ENCODE measurements at regions not wholly inside any gene's neighbourhood (a gene's known extent, or its start where the extent isn't known, plus 50 kb on each side); places are given as distances from the start of the nearest gene placed in this dataset.

DNA sequence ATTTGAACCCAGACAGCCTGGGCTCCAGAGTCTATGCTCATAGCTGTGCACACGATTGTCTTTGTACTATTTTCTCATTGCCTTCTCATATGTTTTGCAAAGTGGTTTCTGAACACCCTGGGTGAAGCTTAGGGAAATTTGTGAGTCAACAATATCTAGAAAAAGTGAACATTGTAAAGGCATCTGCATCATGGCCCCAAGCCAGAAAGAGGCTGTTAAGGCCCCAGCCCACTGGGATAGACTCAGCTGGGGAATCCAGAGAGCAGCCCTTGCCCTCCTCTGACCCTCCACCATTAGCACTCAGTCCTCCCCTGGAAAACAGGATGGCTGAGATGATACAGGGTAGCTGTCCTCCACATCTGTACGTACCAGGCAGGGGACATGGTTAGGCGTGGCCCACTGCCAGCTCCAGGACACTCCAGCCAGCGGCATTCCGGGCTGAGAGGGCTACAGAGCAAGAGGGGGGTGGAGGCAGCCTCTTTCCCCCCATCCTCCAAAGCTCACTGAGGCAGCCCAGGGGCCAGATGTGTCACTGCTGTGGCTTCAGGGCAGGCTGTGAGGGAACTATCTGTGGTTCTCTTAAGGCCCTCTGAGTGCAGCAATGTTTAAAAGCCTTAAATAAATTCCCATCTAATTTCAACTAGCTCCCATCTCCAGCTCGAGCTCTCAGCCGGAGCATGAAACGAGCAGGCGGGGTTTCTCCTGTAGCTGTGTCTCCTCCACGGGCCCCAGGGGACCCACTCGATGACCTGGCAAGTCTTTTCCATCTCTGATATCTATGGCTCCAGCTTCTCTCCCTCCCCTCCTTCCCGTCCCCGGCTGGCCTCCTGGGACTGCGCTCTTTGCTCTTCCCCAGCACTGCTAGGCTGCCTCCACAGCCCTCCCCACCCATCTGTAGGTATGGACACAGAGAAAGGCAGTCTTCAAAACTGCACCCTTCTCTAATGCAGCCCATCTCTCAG lies 209.4 kb upstream of the LRFN2 start:
- Histone ChIP-seq H3K9me3 (no peaks in the 10 kb centered on the region), H3K4me3 (no peak overlapping the region), H3K27ac (no peak overlapping the region), H3K4me1 (no peaks in the 10 kb centered on the region), H3K4me2 (no peak overlapping the region)
- DNase-seq (ENCODE audit: low read depth in 1 of 2, low spot score in 1 of 2) (no peak), FAIRE-seq (no peak), ATAC-seq (no peak)
- ChIA-PET POLR2A (no interaction called here), CTCF (interaction anchor here (1.1 kb wide), 1 partner anchor 29 kb away, joined by 3 read pairs; no protein-coding TSS in a partner anchor)
- 64% methylated on average over 10 of the region's 14 CpGs for WGBS (ENCODE audit: missing lambda C conversion rate)
- TF ChIP-seq CHD2 (IDR thresholded peaks at IDR 0.05; ENCODE audit: low read length, partially characterized antibody): no peak
- TF ChIP-seq, protein P1, sequence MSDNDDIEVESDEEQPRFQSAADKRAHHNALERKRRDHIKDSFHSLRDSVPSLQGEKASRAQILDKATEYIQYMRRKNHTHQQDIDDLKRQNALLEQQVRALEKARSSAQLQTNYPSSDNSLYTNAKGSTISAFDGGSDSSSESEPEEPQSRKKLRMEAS (IDR thresholded peaks at IDR 0.05): no peak
- TF ChIP-seq, protein P2, sequence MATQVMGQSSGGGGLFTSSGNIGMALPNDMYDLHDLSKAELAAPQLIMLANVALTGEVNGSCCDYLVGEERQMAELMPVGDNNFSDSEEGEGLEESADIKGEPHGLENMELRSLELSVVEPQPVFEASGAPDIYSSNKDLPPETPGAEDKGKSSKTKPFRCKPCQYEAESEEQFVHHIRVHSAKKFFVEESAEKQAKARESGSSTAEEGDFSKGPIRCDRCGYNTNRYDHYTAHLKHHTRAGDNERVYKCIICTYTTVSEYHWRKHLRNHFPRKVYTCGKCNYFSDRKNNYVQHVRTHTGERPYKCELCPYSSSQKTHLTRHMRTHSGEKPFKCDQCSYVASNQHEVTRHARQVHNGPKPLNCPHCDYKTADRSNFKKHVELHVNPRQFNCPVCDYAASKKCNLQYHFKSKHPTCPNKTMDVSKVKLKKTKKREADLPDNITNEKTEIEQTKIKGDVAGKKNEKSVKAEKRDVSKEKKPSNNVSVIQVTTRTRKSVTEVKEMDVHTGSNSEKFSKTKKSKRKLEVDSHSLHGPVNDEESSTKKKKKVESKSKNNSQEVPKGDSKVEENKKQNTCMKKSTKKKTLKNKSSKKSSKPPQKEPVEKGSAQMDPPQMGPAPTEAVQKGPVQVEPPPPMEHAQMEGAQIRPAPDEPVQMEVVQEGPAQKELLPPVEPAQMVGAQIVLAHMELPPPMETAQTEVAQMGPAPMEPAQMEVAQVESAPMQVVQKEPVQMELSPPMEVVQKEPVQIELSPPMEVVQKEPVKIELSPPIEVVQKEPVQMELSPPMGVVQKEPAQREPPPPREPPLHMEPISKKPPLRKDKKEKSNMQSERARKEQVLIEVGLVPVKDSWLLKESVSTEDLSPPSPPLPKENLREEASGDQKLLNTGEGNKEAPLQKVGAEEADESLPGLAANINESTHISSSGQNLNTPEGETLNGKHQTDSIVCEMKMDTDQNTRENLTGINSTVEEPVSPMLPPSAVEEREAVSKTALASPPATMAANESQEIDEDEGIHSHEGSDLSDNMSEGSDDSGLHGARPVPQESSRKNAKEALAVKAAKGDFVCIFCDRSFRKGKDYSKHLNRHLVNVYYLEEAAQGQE (IDR thresholded peaks at IDR 0.05): no peak
- TF ChIP-seq, protein P3, sequence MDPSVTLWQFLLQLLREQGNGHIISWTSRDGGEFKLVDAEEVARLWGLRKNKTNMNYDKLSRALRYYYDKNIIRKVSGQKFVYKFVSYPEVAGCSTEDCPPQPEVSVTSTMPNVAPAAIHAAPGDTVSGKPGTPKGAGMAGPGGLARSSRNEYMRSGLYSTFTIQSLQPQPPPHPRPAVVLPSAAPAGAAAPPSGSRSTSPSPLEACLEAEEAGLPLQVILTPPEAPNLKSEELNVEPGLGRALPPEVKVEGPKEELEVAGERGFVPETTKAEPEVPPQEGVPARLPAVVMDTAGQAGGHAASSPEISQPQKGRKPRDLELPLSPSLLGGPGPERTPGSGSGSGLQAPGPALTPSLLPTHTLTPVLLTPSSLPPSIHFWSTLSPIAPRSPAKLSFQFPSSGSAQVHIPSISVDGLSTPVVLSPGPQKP (IDR thresholded peaks at IDR 0.05; ENCODE audit: low read depth, low read length): no peak
- TF ChIP-seq HOXB13 (CRISPR knock-in tag; IDR thresholded peaks at IDR 0.05; ENCODE audit: low read depth): no peak
- TF ChIP-seq HOXA7 (CRISPR knock-in tag; IDR thresholded peaks at IDR 0.05): no peak
- TF ChIP-seq, protein P4, sequence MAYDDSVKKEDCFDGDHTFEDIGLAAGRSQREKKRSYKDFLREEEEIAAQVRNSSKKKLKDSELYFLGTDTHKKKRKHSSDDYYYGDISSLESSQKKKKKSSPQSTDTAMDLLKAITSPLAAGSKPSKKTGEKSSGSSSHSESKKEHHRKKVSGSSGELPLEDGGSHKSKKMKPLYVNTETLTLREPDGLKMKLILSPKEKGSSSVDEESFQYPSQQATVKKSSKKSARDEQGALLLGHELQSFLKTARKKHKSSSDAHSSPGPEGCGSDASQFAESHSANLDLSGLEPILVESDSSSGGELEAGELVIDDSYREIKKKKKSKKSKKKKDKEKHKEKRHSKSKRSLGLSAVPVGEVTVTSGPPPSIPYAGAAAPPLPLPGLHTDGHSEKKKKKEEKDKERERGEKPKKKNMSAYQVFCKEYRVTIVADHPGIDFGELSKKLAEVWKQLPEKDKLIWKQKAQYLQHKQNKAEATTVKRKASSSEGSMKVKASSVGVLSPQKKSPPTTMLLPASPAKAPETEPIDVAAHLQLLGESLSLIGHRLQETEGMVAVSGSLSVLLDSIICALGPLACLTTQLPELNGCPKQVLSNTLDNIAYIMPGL (CRISPR knock-in tag; IDR thresholded peaks at IDR 0.05; ENCODE audit: borderline replicate concordance): no peak
- no peak for TF ChIP-seq CHD4 (IDR thresholded peaks at IDR 0.05; ENCODE audit: borderline replicate concordance)
- no peak for TF ChIP-seq ZFP36 (IDR thresholded peaks at IDR 0.05; ENCODE audit: borderline replicate concordance, partially characterized antibody)

DNA sequence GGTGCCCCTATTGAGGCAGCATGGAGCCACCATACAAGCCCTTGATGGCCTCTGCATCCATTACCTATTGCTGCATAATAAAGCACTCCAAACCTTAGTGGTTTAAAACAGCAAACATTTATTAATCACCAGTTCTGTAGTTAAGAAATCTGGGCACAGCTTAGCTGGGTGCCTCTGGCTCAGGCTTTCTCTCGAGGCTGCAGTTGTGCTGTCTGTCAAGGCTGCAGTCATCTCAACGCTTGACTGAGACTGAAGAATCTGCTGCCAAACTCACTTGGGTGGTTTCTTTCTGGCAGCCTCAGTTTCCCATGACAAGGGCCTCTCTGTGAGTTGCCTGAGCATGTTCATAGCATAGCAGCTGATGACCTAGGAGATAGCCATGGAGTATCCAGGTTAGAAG lies 207.4 kb upstream of the LRFN2 start:
- CTCF ChIA-PET: no interaction called here
- no peaks in the 10 kb centered on the region for H3K4me1 ChIP-seq
- FAIRE-seq: no peak
- WGBS (ENCODE audit: missing lambda C conversion rate): no CpG with 5 or more reads among the region's 2 CpGs
- no peak for DNase-seq (ENCODE audit: low read depth in 1 of 2, low spot score in 1 of 2)
- H3K4me3 ChIP-seq: no peak overlapping the region
- no peak for ATAC-seq
- no peaks in the 10 kb centered on the region for H3K9me3 ChIP-seq
- POLR2A ChIA-PET: no interaction called here
- no peak overlapping the region for H3K27ac ChIP-seq
- TF ChIP-seq RARB (CRISPR knock-in tag; IDR thresholded peaks at IDR 0.05): no peak
- TF ChIP-seq HOXA7 (CRISPR knock-in tag; IDR thresholded peaks at IDR 0.05): no peak
- TF ChIP-seq, protein P5, sequence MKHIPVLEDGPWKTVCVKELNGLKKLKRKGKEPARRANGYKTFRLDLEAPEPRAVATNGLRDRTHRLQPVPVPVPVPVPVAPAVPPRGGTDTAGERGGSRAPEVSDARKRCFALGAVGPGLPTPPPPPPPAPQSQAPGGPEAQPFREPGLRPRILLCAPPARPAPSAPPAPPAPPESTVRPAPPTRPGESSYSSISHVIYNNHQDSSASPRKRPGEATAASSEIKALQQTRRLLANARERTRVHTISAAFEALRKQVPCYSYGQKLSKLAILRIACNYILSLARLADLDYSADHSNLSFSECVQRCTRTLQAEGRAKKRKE (CRISPR knock-in tag; IDR thresholded peaks at IDR 0.05; ENCODE audit: low read depth): no peak
- TF ChIP-seq RAD21 (conservative IDR thresholded peaks at IDR 0.05 in 1 of 2, IDR thresholded peaks at IDR 0.05 in 1 of 2): no peak
- no peak for TF ChIP-seq KDM1A (IDR thresholded peaks at IDR 0.05; ENCODE audit: low read depth)
- no peak for TF ChIP-seq MAFK (IDR thresholded peaks at IDR 0.05; ENCODE audit: partially characterized antibody)
- TF ChIP-seq KDM5A (IDR thresholded peaks at IDR 0.05): no peak
- TF ChIP-seq GATA3 (IDR thresholded peaks at IDR 0.05; ENCODE audit: borderline replicate concordance): no peak
- no peak for TF ChIP-seq MAZ (IDR thresholded peaks at IDR 0.05; ENCODE audit: borderline replicate concordance, low read depth, low read length)
- no peak for TF ChIP-seq CBX8 (IDR thresholded peaks at IDR 0.05)
- no peak for TF ChIP-seq TP53 (CRISPR knock-in tag; IDR thresholded peaks at IDR 0.05)
- TF ChIP-seq, protein P1 (IDR thresholded peaks at IDR 0.05): no peak
- TF ChIP-seq, protein P6, sequence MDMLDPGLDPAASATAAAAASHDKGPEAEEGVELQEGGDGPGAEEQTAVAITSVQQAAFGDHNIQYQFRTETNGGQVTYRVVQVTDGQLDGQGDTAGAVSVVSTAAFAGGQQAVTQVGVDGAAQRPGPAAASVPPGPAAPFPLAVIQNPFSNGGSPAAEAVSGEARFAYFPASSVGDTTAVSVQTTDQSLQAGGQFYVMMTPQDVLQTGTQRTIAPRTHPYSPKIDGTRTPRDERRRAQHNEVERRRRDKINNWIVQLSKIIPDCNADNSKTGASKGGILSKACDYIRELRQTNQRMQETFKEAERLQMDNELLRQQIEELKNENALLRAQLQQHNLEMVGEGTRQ (IDR thresholded peaks at IDR 0.05): no peak
- no peak for TF ChIP-seq BHLHE40 (IDR thresholded peaks at IDR 0.05; ENCODE audit: low read depth, low read length)
- no peak for TF ChIP-seq RFX5 (IDR thresholded peaks at IDR 0.05)
- no peak for TF ChIP-seq ZSCAN20 (CRISPR knock-in tag; IDR thresholded peaks at IDR 0.05)
- TF ChIP-seq, protein P3 (IDR thresholded peaks at IDR 0.05; ENCODE audit: low read depth, low read length): no peak
- no peak overlapping the region for H3K4me2 ChIP-seq
